SKM-1 treated with dmso at 0.1 percent for 144 hours (cell line): ENCODE measurements at regions not wholly inside any gene's neighbourhood (a gene's known extent, or its start where the extent isn't known, plus 50 kb on each side); places are given as distances from the start of the nearest gene placed in this dataset.

ENCODE experiments used
- DNase-seq: peaks from one replicate; lab custom pipeline; 2025; ENCODE audit not compliant: unreplicated experiment; lab: John Stamatoyannopoulos, UW

DNA sequence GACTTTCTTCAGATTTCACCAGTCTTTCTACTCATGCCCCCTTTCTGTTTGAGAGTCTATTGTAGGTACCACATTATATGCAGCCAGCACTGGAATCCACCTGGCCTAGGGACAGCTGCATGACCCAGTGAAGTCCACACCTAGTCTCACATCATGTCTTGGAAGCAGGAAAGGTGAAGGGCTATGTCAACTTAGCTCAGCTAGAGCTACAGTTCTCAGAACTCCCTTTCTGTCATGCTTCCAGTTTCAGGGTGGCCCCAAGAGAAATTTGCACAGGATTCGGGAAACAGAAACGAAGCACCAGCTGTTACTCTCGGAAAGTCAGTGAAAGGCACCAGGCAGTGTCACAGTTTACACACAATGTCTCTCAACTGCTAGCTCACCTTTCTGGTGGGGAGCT is 51.6 kb upstream of the NLRP1 start:
- no peak for DNase-seq

DNA sequence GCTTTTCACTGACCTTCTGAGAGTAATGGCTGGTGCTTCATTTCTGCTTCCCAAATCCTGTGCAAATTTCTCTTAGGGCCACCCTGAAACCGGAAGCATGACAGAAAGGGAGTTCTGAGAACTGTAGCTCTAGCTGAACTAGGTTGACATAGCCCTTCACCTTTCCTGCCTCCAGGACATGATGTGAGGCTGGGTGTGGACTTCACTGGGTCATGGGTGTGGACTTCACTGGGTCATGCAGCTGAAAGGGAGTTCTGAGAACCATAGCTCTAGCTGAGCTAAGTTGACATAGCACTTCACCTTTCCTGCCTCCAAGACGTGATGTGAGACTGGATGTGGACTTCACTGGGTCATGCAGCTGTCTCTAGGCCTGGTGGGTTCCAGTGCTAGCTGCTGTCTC is 54.3 kb upstream of the NLRP1 start:
- DNase-seq: no peak

- DNase-seq: no peak
Observed at GRCh38 chr17:5640726-5641125, 56.4 kb upstream of the NLRP1 start.

DNA sequence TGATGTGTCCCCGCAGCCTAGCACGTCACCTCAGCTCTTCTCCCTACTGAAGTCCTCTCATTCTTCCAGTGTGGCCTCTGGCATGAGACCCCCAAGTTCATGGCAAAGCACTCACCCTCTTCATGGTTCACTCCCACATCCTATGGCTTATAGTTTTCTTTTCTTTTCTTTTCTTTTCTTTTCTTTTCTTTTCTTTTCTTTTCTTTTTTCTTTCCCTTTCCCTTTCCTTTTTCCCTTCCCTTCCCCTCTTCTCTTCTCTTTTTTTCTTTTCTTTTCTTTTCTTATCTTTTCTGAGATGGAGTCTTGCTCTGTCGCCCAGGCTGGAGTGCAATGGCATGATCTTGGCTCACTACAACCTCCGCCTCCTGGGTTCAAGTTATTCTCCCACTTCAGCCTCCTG is 58.4 kb upstream of the NLRP1 start:
- DNase-seq: no peak

GRCh38 chr17:5644065-5644464 is 59.8 kb upstream of the NLRP1 start:
- no peak for DNase-seq

- no peak for DNase-seq
Observed at GRCh38 chr17:5651348-5651747, 67.0 kb upstream of the NLRP1 start.

DNA sequence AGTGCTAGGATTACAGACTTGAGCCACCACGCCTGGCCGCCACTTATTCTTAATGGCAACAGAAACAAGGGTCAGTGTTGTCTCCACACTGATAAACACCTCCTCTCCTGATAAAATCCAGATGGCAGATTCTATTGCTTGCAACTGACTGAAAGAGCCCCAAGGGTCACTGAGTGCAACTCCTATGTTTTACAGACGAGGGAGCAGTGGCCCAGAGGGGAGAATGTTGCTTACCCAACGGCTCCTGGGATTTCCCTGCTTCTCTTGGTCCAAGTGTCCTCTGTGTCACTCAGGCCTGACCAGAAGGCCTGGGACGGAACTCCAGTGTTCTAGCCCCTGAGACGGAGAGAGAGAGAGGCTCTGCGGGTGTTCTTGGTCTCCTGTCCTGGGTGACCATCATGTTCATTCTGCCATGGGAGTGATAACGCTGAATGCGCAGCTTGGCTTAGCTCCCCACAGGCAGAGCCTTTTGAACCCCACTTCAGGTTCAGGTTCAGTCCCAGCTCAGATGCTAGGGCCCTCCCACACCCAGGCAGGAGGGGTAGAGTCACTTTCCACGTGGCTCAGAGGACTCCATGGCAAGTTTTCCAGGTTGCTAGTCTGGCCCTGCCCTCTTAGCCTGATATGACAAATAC is 77.3 kb upstream of the NLRP1 start:
- no peak for DNase-seq

GRCh38 chr17:5662409-5663085 is 78.2 kb upstream of the NLRP1 start:
- DNase-seq: no peak

DNA sequence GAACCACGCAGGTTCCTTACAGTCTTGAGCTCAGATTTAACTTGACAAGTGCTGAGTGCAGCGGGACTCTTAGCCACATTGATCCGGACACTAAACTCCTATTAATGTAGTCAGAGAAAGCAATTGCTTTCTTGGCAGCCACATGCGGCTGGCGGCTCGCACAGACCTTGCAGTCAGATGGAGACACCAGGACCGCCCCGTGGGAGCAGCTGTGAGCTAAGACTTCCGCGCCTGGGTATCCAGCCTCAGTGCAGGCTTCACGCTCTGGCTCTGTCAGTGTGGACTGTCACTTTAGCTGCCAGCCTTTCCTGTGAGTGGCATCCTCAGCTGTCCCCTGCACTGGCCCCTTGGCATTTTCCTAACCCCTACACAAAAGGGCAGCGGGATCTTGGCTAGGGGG is 80.9 kb upstream of the NLRP1 start:
- no peak for DNase-seq

- DNase-seq: no peak
Observed at GRCh38 chr17:5667871-5668270, 83.6 kb upstream of the NLRP1 start.

- DNase-seq: no peak
Observed at GRCh38 chr17:5668557-5669138, 84.3 kb upstream of the NLRP1 start.

DNA sequence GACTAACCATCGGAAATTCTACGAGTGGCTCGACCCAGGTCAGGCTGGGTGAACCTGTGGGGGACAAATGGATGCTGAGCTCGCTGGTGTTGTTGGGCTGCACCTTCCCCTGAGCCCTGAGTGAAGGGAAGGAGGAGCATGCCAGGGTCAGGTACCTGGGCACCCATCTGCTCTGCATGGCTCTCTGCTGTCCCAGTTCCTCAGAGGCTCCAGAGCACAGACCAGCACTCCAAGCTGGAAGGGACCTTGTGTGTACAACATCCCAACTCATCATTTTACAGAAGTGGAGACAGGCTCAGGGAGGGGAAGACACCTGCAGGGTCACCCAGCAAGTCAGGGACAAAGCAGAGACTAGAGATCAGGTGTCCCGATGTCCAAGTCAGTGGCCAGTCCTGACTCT is 84.9 kb upstream of the NLRP1 start:
- DNase-seq: no peak

DNA sequence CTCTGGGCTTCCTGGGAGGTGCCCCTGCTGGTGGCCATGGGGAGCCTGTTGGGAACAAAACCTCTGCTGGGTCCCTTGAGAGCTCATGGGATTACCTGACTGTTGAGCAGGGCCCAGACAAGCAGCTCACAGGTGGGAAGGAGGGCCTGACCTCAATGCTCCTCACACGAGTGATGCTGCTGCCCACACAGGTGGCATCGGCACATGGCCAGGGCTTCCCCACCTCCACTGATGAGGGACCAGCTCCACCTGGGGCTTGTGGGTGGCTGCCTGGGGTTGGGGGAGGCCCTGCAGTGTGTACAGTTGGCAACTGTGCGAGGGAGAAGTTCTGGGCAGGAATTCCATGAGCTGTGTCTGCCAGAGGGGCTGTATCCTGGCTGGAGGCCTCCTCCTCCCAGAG is 87.8 kb upstream of the NLRP1 start:
- DNase-seq: no peak

- no peak for DNase-seq
Observed at GRCh38 chr17:5672815-5673430, 88.6 kb upstream of the NLRP1 start.

GRCh38 chr17:5675625-5676421 is 91.5 kb upstream of the NLRP1 start:
- DNase-seq: no peak

DNA sequence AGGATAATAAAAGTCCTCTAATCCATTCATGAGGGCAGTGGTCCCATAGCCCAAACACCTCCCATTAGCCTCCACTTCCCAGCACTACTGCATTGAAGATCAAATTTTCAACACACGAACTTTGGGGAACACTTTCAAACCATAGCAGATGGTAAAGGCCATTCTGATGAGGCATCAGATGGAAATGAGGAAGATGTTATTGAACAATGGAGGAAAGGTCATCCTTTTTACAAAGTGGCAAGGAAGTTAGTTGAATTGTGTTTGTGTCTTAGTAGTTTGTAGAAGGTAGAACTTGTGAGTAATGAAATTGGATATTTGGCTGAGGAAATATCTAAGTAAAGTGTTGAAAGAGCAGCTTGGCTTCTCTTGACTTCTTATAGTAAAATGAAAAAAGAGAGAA is 93.3 kb upstream of the NLRP1 start:
- DNase-seq: no peak

GRCh38 chr17:5678171-5678570 is 93.9 kb upstream of the NLRP1 start:
- no peak for DNase-seq

- DNase-seq: no peak
Observed at GRCh38 chr17:5680766-5681165, 96.5 kb upstream of the NLRP1 start.

DNA sequence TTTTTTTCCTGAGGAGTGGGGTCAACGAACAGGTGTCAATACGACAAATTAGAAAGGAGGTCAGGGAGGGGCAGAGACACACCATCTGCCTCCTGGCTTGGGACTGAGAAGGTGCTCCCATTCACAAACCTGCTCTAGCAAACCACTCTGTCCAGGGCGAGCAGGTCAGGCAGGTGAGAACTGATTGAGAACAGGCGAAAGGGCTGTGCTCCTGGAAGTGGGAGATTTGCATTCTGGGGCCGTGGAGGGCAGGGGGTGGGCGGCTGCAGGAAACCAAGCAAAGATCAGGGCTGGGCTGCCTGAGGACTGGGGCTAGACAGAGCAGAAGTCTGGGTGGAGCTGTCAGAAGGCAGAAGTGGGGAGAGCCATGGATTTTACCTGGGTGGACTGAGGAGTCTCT is 98.9 kb upstream of the NLRP1 start:
- DNase-seq: no peak

DNA sequence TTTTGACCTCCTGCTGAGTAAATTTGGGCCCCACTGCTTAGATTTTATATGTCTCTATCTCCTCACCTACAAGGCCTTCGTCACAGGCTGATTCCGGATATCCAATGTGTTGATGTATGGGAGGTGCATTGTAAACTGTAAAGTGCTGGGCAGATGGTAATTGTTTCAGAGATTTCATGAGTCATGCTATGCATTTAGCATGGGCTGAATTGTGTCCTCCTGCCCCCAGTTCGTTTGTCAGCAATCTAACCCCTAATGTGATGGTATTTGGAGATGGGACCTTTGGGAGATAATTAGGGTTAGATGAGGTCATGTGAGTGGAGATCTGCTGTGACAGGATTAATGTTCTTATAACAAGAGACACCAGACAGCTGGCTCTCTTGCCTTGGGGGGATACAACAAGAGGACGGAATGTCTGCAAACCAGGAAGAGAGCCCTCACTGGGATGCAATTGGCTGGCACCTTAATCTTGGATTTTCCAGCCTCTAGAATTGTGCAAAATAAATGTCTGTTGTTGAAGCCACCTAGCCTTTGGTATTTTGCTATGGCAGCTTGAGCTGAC is 101.8 kb upstream of the NLRP1 start:
- no peak for DNase-seq

DNA sequence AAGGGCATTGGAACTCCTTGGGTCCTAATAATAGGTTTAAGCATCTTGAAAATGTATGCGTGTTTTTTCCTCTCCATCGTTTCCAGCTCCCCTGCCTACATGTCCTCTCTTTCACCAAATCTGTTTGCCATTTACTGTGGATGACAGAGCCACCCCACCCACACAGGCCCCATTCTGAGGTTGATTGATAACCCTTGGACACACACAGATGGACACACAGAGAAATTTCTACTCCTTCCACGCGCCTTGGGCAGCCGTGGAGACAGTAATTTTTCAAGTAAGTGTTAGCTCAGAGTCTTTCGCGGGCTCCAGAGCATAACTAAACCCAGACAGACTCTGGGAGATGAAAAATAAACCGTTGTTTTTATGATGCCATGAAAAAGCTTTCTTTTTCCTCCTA is 103.3 kb upstream of the NLRP1 start:
- no peak for DNase-seq
